GM12878 (cell line): ENCODE measurements at regions not wholly inside any gene's neighbourhood (a gene's known extent, or its start where the extent isn't known, plus 50 kb on each side); places are given as distances from the start of the nearest gene placed in this dataset.

Experiments
- ATAC-seq: fragments of 200-7000 bp; cut with Tn5 transposase; 3 replicates; pipeline ENCODE4 v1.9.1; 2020; ENCODE audit warnings: mild to moderate bottlenecking, moderate library complexity
- BruUV-seq: library from RNA; stranded (reverse); fragments of 400-500 nt; replicated peaks from 2 replicates; lab custom pipeline; 2021; lab: Mats Ljungman, UMichigan
- CTCF ChIA-PET: fragments of 300-600 bp; sonication (Branson Sonifier 250); formaldehyde crosslinking; extraction: SDS; loops from one replicate; lab custom pipeline; 2021; ENCODE audit warnings: inconsistent platforms; lab: Yijun Ruan, JAX
- POLR2A ChIA-PET: fragments of 350-600 bp; formaldehyde crosslinking; extraction: SDS; loops from one replicate; lab custom pipeline; 2021; ENCODE audit warnings: inconsistent platforms; lab: Charles Lee
- RAD21 ChIA-PET: fragments of 300-600 bp; sonication (Branson Sonifier 250); formaldehyde crosslinking; loops from one replicate; lab custom pipeline; 2023; ENCODE audit warnings: antibody characterized with exemption; ENCODE audit not compliant: unreplicated experiment; lab: Charles Lee
- SMC1A ChIA-PET: fragments of 300-600 bp; sonication (Branson Sonifier 250); formaldehyde crosslinking; loops from one replicate; lab custom pipeline; 2023; ENCODE audit not compliant: unreplicated experiment, uncharacterized antibody; lab: Charles Lee
- DNase-seq: peaks from one replicate; pipeline ENCODE4 v3.0.0-alpha.2; 2011; ENCODE audit warnings: low read depth, low spot score
- FAIRE-seq: peaks from 3 replicates; lab custom pipeline; 2011; peaks lifted over from hg19 to GRCh38; lab: Jason Lieb, UNC
- H2AFZ ChIP-seq: 2 replicates; pipeline ENCODE4 v1.6.0; 2011; ENCODE audit warnings: low read depth, low read length, control low read depth; ENCODE audit not compliant: control insufficient read depth
- H3K27ac ChIP-seq: 2 replicates; pipeline ENCODE4 v1.5.1; 2011; ENCODE audit warnings: control low read depth; ENCODE audit not compliant: control insufficient read depth, insufficient read depth
- H3K27me3 ChIP-seq, 2 experiments: replicated peaks in 1 of 2; 2 replicates each; pipeline versions ENCODE4 v1.6.0 to v1.6.1; 2011; ENCODE audit warnings: low read length in 1 of 2; ENCODE audit not compliant: control insufficient read depth in 2 of 2, insufficient read depth in 2 of 2
- H3K36me3 ChIP-seq, 2 experiments: 2 replicates each; pipeline ENCODE4 v1.5.1; 2011; ENCODE audit warnings: low read length in 1 of 2; ENCODE audit not compliant: control insufficient read depth in 2 of 2, insufficient read depth in 2 of 2
- H3K4me1 ChIP-seq: 2 replicates; pipeline ENCODE4 v1.6.1; 2011; ENCODE audit warnings: mild to moderate bottlenecking, low read length, moderate library complexity, mixed read lengths; ENCODE audit not compliant: control insufficient read depth, insufficient read depth
- H3K4me2 ChIP-seq: 2 replicates; pipeline ENCODE4 v1.6.0; 2011; ENCODE audit warnings: control low read depth; ENCODE audit not compliant: control insufficient read depth, insufficient read depth
- H3K4me3 ChIP-seq: fragments of 200-600 bp; sonication (generic); 2 replicates; pipeline ENCODE4 v1.5.1; 2016
- H3K79me2 ChIP-seq: 2 replicates; pipeline ENCODE4 v1.6.0; 2011; ENCODE audit warnings: low read length; ENCODE audit not compliant: control insufficient read depth, insufficient read depth
- H3K9ac ChIP-seq: 2 replicates; pipeline ENCODE4 v1.8.0; 2011; ENCODE audit warnings: low read length, control low read depth, mixed read lengths; ENCODE audit not compliant: control insufficient read depth, insufficient read depth
- H3K9me3 ChIP-seq: replicated peaks from 3 replicates; pipeline ENCODE4 v1.5.1; 2011; ENCODE audit warnings: mild to moderate bottlenecking, low read length; ENCODE audit not compliant: control insufficient read depth, insufficient read depth
- H4K20me1 ChIP-seq: 2 replicates; pipeline ENCODE4 v1.6.0; 2011; ENCODE audit not compliant: control insufficient read depth, insufficient read depth
- BHLHE40 ChIP-seq, 2 experiments: fragments of 450-650 bp in 1 of 2; IDR thresholded peaks; 2 replicates each; pipeline ENCODE4 v1.6.1; 2011 to 2017; ENCODE audit warnings: low read depth in 2 of 2, borderline replicate concordance in 1 of 2, improper control_type of control experiment in 1 of 2, low read length in 1 of 2, mild to moderate bottlenecking in 1 of 2
- BMI1 ChIP-seq: fragments of 450-650 bp; IDR thresholded peaks from 2 replicates; pipeline ENCODE4 v1.6.1; 2016; ENCODE audit warnings: mild to moderate bottlenecking, moderate library complexity, borderline replicate concordance
- CREB1 ChIP-seq: IDR thresholded peaks from 2 replicates; pipeline ENCODE4 v1.6.1; 2012; ENCODE audit warnings: low read depth, mild to moderate bottlenecking, inconsistent platforms
- CREM ChIP-seq: IDR thresholded peaks from 2 replicates; pipeline ENCODE4 v1.6.1; 2014; ENCODE audit warnings: antibody characterized with exemption, low read depth
- FOXM1 ChIP-seq: IDR thresholded peaks from 2 replicates; pipeline ENCODE4 v1.6.1; 2012; ENCODE audit warnings: low read depth, mild to moderate bottlenecking, inconsistent platforms, low read length, moderate library complexity
- HCFC1 ChIP-seq: fragments of 150-350 bp; IDR thresholded peaks from 2 replicates; pipeline ENCODE4 v1.6.1; 2014; ENCODE audit warnings: low read length
- JUNB ChIP-seq: IDR thresholded peaks from 2 replicates; pipeline ENCODE4 v1.6.1; 2016; ENCODE audit warnings: antibody characterized with exemption, mild to moderate bottlenecking
- MEF2A ChIP-seq: IDR thresholded peaks from 2 replicates; pipeline ENCODE4 v1.6.1; 2011; ENCODE audit warnings: low read depth, mild to moderate bottlenecking, low read length, moderate library complexity; ENCODE audit not compliant: insufficient read depth
- MEF2B ChIP-seq: fragments of 450-650 bp; IDR thresholded peaks from 2 replicates; pipeline ENCODE4 v1.6.1; 2018; ENCODE audit warnings: mild to moderate bottlenecking, moderate library complexity; ENCODE audit not compliant: partially characterized antibody, poor library complexity, severe bottlenecking
- MXI1 ChIP-seq: fragments of 150-350 bp; IDR thresholded peaks from 2 replicates; pipeline ENCODE4 v1.6.1; 2011; ENCODE audit warnings: low read depth, mild to moderate bottlenecking, inconsistent platforms, low read length, improper control_type of control experiment
- RBBP5 ChIP-seq: fragments of 200-600 bp; sonication (generic); conservative IDR thresholded peaks from 2 replicates; pipeline ENCODE4 v1.6.1; 2016
- RELA ChIP-seq: fragments of 450-650 bp; IDR thresholded peaks from 2 replicates; pipeline ENCODE4 v1.8.0; 2014; ENCODE audit warnings: borderline replicate concordance; ENCODE audit not compliant: partially characterized antibody
- RUNX3 ChIP-seq: IDR thresholded peaks from 2 replicates; pipeline ENCODE4 v1.6.1; 2012; ENCODE audit warnings: low read length, inconsistent platforms
- SREBF2 ChIP-seq: IDR thresholded peaks from 2 replicates; pipeline ENCODE4 v1.6.1; 2012; ENCODE audit warnings: mild to moderate bottlenecking, low read length
- SRF ChIP-seq, 2 experiments: IDR thresholded peaks; 2 replicates each; pipeline ENCODE4 v1.6.1; 2011; ENCODE audit warnings: low read depth in 2 of 2, low read length in 2 of 2, mild to moderate bottlenecking in 1 of 2, moderate library complexity in 1 of 2
- ZBTB33 ChIP-seq: fragments of 450-650 bp; IDR thresholded peaks from 2 replicates; pipeline ENCODE4 v1.6.1; 2017; ENCODE audit warnings: mild to moderate bottlenecking
- ZBTB40 ChIP-seq: fragments of 450-650 bp; IDR thresholded peaks from 2 replicates; pipeline ENCODE4 v1.6.1; 2016; ENCODE audit warnings: mild to moderate bottlenecking, moderate library complexity, borderline replicate concordance
- ZNF207 ChIP-seq: fragments of 450-650 bp; IDR thresholded peaks from 2 replicates; pipeline ENCODE4 v1.6.1; 2014; ENCODE audit warnings: antibody characterized with exemption, mild to moderate bottlenecking, borderline replicate concordance
- WGBS: methylation state at CpG from one replicate; pipeline ENCODE4 v1.1.6; 2016; ENCODE audit warnings: low lambda C conversion rate; ENCODE audit not compliant: insufficient replicate concordance, insufficient coverage; ENCODE audit errors: missing lambda C conversion rate; 5-methylcytosine and 5-hydroxymethylcytosine counted together
- in situ Hi-C: fragments of 300-500 bp; cut with MboI; formaldehyde crosslinking; loops from 9 replicates; pipeline ENCODE4 v1.14.3; 2018; ENCODE audit warnings: mixed read lengths
- intact Hi-C: fragments of 100-400 bp; cut with micrococcal nuclease; formaldehyde crosslinking; loops from one replicate; pipeline ENCODE4 v1.14.2; 2022; ENCODE audit not compliant: unreplicated experiment

- H3K9ac ChIP-seq = no peak overlapping the region
- no peaks in the 10 kb centered on the region; the same call in 1 of the 3 replicates for H3K9me3 ChIP-seq
- H4K20me1 ChIP-seq = no peaks in the 10 kb centered on the region
- 33% methylated on average over 6 of the region's 8 CpGs for WGBS
- no peaks in the 10 kb centered on the region for H3K36me3 ChIP-seq
- no peak overlapping the region for H3K27ac ChIP-seq
- TF ChIP-seq ZNF207 = no peak
- TF ChIP-seq JUNB = no peak
- no peak for TF ChIP-seq CREM
- TF ChIP-seq FOXM1 = no peak
- TF ChIP-seq RELA = no peak
- no peak for TF ChIP-seq MEF2A
- no peak for TF ChIP-seq MEF2B
- TF ChIP-seq HCFC1 = no peak
- TF ChIP-seq BHLHE40 (IDR thresholded peaks at IDR 0.05; ENCODE audit: borderline replicate concordance in 1 of 2, low read depth in 2 of 2, low read length in 1 of 2) = no peak
- TF ChIP-seq CREB1 = no peak
- TF ChIP-seq RBBP5 = no peak
- no peak for TF ChIP-seq RUNX3
- TF ChIP-seq MXI1 = no peak
- no peak for TF ChIP-seq ZBTB33
- TF ChIP-seq SRF (IDR thresholded peaks at IDR 0.05; ENCODE audit: low read depth in 2 of 2, low read length in 2 of 2) = no peak
- no peak for TF ChIP-seq SREBF2
- TF ChIP-seq BMI1 = no peak
- no peak for TF ChIP-seq ZBTB40
- no peak overlapping the region for H3K4me3 ChIP-seq
- ChIA-PET RAD21 (no interaction called here), SMC1A (no interaction called here), POLR2A (no interaction called here), CTCF (no interaction called here)
- ATAC-seq (no peak), FAIRE-seq (no peak), DNase-seq (no peak)
- H3K4me1 ChIP-seq = no peaks in the 10 kb centered on the region
- in situ Hi-C loops = no loop called here
- peaks cover 0 to 13% of the 10 kb centered on the region in 2 experiments; a peak in 2 of 4 replicates for H3K27me3 ChIP-seq
- H3K4me2 ChIP-seq = no peak overlapping the region
- BruUV-seq = no TSS peak
- intact Hi-C loops = no loop called here
- H3K79me2 ChIP-seq = no peaks in the 10 kb centered on the region
- H2AFZ ChIP-seq = no peak overlapping the region
Observed at GRCh38 chr15:77839456-77839855, 206.7 kb upstream of the LINGO1 start.
